Fibroblast of villous mesenchyme (primary cell): ENCODE measurements at regions not wholly inside any gene's neighbourhood (a gene's known extent, or its start where the extent isn't known, plus 50 kb on each side); places are given as distances from the start of the nearest gene placed in this dataset.

Source experiments
- DNase-seq: peaks from one replicate; pipeline ENCODE4 v3.0.0-alpha.2; 2010; ENCODE audit warnings: low read depth
- H3K4me3 ChIP-seq: 2 replicates; pipeline ENCODE4 v1.5.1; 2011; ENCODE audit warnings: low read depth, mild to moderate bottlenecking, low read length
- CTCF ChIP-seq: IDR thresholded peaks from 2 replicates; pipeline ENCODE4 v1.5.1; 2012; ENCODE audit warnings: low read depth, mild to moderate bottlenecking, low read length; ENCODE audit not compliant: insufficient read depth

- no peak for TF ChIP-seq CTCF
- H3K4me3 ChIP-seq, result no peak overlapping the region
- no peak for DNase-seq
These were observed 123.3 kb downstream of the RFLNA start for GRCh38 chr12:124418156-124418555.

GRCh38 chr12:124416516-124417395 is 121.9 kb downstream of the RFLNA start:
- DNase-seq, result no peak
- TF ChIP-seq CTCF, result no peak

GRCh38 chr12:124415064-124415463 is 120.2 kb downstream of the RFLNA start:
- H3K4me3 ChIP-seq, result no peak overlapping the region
- no peak for TF ChIP-seq CTCF
- no peak for DNase-seq

More at GRCh38 chr12:124416516-124417395, 121.9 kb downstream of the RFLNA start:
- no peak overlapping the region for H3K4me3 ChIP-seq

GRCh38 chr12:124413915-124414314 is 119.0 kb downstream of the RFLNA start:
- TF ChIP-seq CTCF, result no peak
- H3K4me3 ChIP-seq, result no peak overlapping the region
- DNase-seq, result no peak

GRCh38 chr12:124413401-124413800 is 118.5 kb downstream of the RFLNA start:
- DNase-seq, result no peak
- no peak for TF ChIP-seq CTCF
- no peak overlapping the region for H3K4me3 ChIP-seq

- TF ChIP-seq CTCF, result no peak
- DNase-seq, result no peak
- H3K4me3 ChIP-seq, result no peak overlapping the region
These were observed 117.7 kb downstream of the RFLNA start for GRCh38 chr12:124412646-124413015.
